Ascending aorta (tissue), 2 donors: ENCODE measurements at regions not wholly inside any gene's neighbourhood (a gene's known extent, or its start where the extent isn't known, plus 50 kb on each side); places are given as distances from the start of the nearest gene placed in this dataset.

Experiments
- DNase-seq, 2 donors: peaks; one replicate each; pipeline ENCODE4 v3.0.0-alpha.2; 2019; ENCODE audit warnings: low spot score in 2 of 2
- H3K27ac ChIP-seq, 2 donors: fragments of 200-600 bp; sonication (generic); one replicate each; pipeline ENCODE4 v1.5.1; 2016 to 2017; ENCODE audit warnings: mild to moderate bottlenecking in 1 of 2
- H3K27me3 ChIP-seq: fragments of 200-600 bp; sonication (generic); one replicate; pipeline ENCODE4 v1.5.1; 2017
- H3K36me3 ChIP-seq, 2 donors: fragments of 200-600 bp; sonication (generic); one replicate each; pipeline ENCODE4 v1.5.1; 2016
- H3K4me1 ChIP-seq, 2 donors: fragments of 200-600 bp; sonication (generic); one replicate each; pipeline ENCODE4 v1.5.1; 2016 to 2017; ENCODE audit warnings: mild to moderate bottlenecking in 1 of 2
- H3K4me3 ChIP-seq, 2 donors: fragments of 200-600 bp; sonication (generic); one replicate each; pipeline ENCODE4 v1.5.1; 2016 to 2017; ENCODE audit warnings: mild to moderate bottlenecking in 1 of 2
- H3K9me3 ChIP-seq, 2 donors: fragments of 200-600 bp; sonication (generic); one replicate each; pipeline ENCODE4 v1.5.1; 2016
- intact Hi-C: fragments of 100-400 bp; cut with DNase I; formaldehyde crosslinking; loops from one replicate; pipeline ENCODE4 v1.15.1; 2023
- TF ChIP-seq, protein P1 (sequence below), 3 experiments: fragments of 200-600 bp in 2 of 3; fragments of 450-650 bp in 1 of 3; sonication (generic) in 2 of 3; IDR thresholded peaks; one replicate each; pipeline ENCODE4 v1.5.1; 2016 to 2019; ENCODE audit warnings: antibody characterized with exemption in 3 of 3, mild to moderate bottlenecking in 1 of 3, moderate library complexity in 1 of 3

DNA sequence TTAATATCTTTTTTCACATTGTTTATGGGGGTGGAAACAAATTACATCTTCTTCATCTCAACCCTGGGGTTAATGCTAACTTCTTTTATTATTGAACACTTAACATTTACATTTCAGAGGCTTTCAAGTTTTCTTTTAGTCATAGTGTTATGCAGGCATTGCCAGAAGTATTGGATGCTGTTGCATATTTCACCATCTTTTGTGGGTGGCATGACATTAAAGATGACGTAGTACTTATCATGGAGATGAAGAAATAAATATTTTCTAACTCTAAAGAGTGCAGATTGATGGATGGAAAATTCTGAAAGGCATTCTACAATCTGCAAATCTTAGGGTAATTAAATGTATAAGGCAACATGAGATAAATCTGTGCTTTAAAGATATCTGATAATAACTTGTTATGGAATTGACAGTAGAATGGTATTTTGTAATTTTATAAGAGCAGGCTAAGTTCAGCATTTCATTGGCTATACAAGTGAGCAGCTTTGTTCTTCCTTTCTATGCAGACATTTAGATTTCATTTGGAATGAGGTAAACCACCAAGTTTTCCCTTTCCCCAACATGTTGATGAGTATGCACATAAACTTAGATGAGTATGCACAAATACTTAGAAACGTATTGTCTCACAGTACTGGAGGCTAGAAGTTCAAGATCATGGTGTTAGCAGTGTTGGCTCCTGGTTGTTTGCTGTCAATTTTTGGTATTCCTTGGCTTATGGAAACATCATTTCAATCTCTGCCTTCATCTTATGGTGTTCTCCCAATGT, 924.4 kb downstream of the METTL15 start:
- Histone ChIP-seq H3K9me3 (peaks cover 0 to 15% of the 10 kb centered on the region in 2 donors), H3K4me3 (no peak overlapping the region), H3K27me3 (no peaks in the 10 kb centered on the region), H3K4me1 (no peaks in the 10 kb centered on the region), H3K27ac (no peak overlapping the region), H3K36me3 (no peaks in the 10 kb centered on the region)
- TF ChIP-seq, protein P1, sequence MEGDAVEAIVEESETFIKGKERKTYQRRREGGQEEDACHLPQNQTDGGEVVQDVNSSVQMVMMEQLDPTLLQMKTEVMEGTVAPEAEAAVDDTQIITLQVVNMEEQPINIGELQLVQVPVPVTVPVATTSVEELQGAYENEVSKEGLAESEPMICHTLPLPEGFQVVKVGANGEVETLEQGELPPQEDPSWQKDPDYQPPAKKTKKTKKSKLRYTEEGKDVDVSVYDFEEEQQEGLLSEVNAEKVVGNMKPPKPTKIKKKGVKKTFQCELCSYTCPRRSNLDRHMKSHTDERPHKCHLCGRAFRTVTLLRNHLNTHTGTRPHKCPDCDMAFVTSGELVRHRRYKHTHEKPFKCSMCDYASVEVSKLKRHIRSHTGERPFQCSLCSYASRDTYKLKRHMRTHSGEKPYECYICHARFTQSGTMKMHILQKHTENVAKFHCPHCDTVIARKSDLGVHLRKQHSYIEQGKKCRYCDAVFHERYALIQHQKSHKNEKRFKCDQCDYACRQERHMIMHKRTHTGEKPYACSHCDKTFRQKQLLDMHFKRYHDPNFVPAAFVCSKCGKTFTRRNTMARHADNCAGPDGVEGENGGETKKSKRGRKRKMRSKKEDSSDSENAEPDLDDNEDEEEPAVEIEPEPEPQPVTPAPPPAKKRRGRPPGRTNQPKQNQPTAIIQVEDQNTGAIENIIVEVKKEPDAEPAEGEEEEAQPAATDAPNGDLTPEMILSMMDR (IDR thresholded peaks at IDR 0.05) = no peak
- DNase-seq = no peak
- intact Hi-C loops = no loop called here

DNA sequence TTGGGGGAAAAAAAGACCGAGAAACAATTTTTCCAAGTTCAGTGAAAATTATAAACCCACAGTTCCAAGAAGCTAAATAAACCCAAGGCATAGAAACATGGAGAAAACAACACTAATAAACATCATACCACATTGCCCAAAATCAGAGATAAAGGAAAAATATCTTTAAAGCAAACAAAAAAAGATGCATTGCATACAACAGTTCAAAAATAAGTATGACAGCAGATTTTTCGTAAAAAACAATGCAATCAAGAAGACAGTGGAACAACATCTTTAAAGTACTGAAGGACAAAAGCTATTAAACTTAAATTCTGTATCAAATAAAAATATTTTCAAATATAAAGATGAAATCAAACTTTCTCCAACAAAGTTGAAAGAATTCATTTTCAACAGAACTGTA, 921.3 kb downstream of the METTL15 start:
- H3K27ac ChIP-seq = no peak overlapping the region
- H3K9me3 ChIP-seq = peaks cover 0 to 15% of the 10 kb centered on the region in 2 donors
- intact Hi-C loops = no loop called here
- TF ChIP-seq, protein P1 (IDR thresholded peaks at IDR 0.05) = no peak
- H3K4me3 ChIP-seq = no peak overlapping the region
- DNase-seq = no peak
- H3K36me3 ChIP-seq = no peaks in the 10 kb centered on the region
- H3K27me3 ChIP-seq = no peaks in the 10 kb centered on the region
- no peaks in the 10 kb centered on the region for H3K4me1 ChIP-seq

DNA sequence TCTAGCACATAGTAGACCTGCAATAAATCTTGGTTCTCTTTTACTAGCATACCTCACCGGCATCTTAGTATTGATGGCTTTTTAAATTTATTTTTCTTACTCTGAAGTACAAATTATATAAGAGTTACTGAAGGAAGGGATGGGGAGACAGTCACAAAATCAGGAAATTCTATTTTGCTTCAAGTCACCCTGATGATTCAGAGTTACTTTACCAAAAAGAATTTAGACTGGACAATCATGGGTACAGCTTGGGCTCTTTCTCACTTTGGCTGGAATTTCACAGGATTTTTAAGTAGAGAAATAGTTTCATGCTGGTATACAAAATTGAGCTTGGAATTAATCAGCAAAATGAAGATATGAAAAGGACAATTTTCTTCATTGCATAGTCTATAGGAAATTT, 919.2 kb downstream of the METTL15 start:
- Histone ChIP-seq H3K9me3 (peaks cover 0 to 15% of the 10 kb centered on the region in 2 donors), H3K4me3 (no peak overlapping the region), H3K27me3 (no peaks in the 10 kb centered on the region), H3K27ac (no peak overlapping the region), H3K36me3 (no peaks in the 10 kb centered on the region), H3K4me1 (no peaks in the 10 kb centered on the region)
- no peak for DNase-seq
- TF ChIP-seq, protein P1 (IDR thresholded peaks at IDR 0.05) = no peak
- intact Hi-C loops = no loop called here

DNA sequence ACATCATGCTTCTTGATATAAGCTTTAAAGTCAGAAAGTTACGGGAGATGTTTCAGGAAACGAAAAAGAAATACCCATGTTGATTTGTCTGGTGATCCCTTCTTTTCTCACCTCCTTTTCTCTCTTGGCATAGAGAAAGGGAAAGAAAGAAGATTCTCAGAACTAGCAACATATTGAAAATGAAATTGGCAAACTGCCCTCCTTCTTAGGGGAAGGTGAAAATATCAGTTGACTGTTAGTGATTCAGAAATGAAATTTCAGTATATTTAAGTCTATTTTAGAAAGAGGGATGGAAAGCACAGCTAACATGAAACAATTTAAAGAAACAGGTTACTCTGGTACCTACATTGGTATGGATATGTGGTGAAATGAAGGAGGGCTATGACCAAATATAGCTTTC, 918.1 kb downstream of the METTL15 start:
- intact Hi-C loops = no loop called here
- Histone ChIP-seq H3K27ac (no peak overlapping the region), H3K36me3 (no peaks in the 10 kb centered on the region), H3K4me1 (no peaks in the 10 kb centered on the region), H3K9me3 (peaks cover 0 to 15% of the 10 kb centered on the region in 2 donors), H3K4me3 (no peak overlapping the region), H3K27me3 (no peaks in the 10 kb centered on the region)
- TF ChIP-seq, protein P1 (IDR thresholded peaks at IDR 0.05) = no peak
- DNase-seq = no peak

DNA sequence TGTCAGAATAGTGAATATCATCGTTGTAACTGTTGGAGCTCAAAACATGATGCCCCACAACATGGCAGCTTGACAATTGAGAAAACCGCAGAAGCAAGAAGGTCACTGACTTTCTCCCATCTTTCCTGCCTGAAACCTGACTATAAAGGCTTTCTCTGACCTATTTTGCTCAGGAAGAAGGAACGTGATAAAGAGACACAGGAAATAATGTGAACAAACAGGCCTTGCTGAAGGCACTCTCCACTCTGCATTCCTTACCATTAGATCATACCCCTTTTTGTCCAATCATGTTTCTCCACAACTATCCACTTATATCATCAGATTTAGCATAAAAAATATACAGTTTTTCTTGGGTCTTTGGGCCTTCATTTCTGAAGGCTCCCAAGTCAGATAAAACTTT, 916.8 kb downstream of the METTL15 start:
- Histone ChIP-seq H3K36me3 (no peaks in the 10 kb centered on the region), H3K27ac (no peak overlapping the region), H3K4me3 (no peak overlapping the region), H3K27me3 (no peaks in the 10 kb centered on the region), H3K4me1 (no peaks in the 10 kb centered on the region), H3K9me3 (peaks cover 0 to 11% of the 10 kb centered on the region in 2 donors)
- intact Hi-C loops = no loop called here
- DNase-seq = no peak
- TF ChIP-seq, protein P1 (IDR thresholded peaks at IDR 0.05) = no peak
